CD1c-positive myeloid dendritic cell (primary cell): ENCODE measurements at regions not wholly inside any gene's neighbourhood (a gene's known extent, or its start where the extent isn't known, plus 50 kb on each side); places are given as distances from the start of the nearest gene placed in this dataset.

Experiments
- DNase-seq: peaks from one replicate; pipeline ENCODE4 v3.0.0-alpha.2; 2016; ENCODE audit errors: extremely low spot score

GRCh38 chr6:98532004-98532403 is 302.4 kb upstream of the POU3F2 start:
- DNase-seq: no peak

- DNase-seq: no peak
Measured at GRCh38 chr6:98539741-98540140, 294.6 kb upstream of the POU3F2 start.

GRCh38 chr6:98546376-98546775 is 288.0 kb upstream of the POU3F2 start:
- DNase-seq: no peak

- DNase-seq: no peak
Measured at GRCh38 chr6:98547151-98547550, 287.2 kb upstream of the POU3F2 start.

GRCh38 chr6:98547634-98548033 is 286.7 kb upstream of the POU3F2 start:
- DNase-seq: no peak

GRCh38 chr6:98548301-98548700 is 286.1 kb upstream of the POU3F2 start:
- no peak for DNase-seq

- DNase-seq: no peak
Measured at GRCh38 chr6:98560418-98560817, 274.0 kb upstream of the POU3F2 start.

- no peak for DNase-seq
Measured at GRCh38 chr6:98560841-98561240, 273.5 kb upstream of the POU3F2 start.

- no peak for DNase-seq
Measured at GRCh38 chr6:98566126-98566525, 268.2 kb upstream of the POU3F2 start.

- no peak for DNase-seq
Measured at GRCh38 chr6:98572579-98572978, 261.8 kb upstream of the POU3F2 start.

GRCh38 chr6:98574984-98575383 is 259.4 kb upstream of the POU3F2 start:
- DNase-seq: no peak

- DNase-seq: no peak
Measured at GRCh38 chr6:98576791-98577190, 257.6 kb upstream of the POU3F2 start.

GRCh38 chr6:98578016-98578415 is 256.4 kb upstream of the POU3F2 start:
- DNase-seq: no peak

GRCh38 chr6:98579079-98579478 is 255.3 kb upstream of the POU3F2 start:
- DNase-seq: no peak

- DNase-seq: no peak
Measured at GRCh38 chr6:98579941-98580340, 254.4 kb upstream of the POU3F2 start.

- DNase-seq: no peak
Measured at GRCh38 chr6:98581705-98582104, 252.7 kb upstream of the POU3F2 start.

GRCh38 chr6:98583506-98583905 is 250.9 kb upstream of the POU3F2 start:
- DNase-seq: no peak

- DNase-seq: no peak
Measured at GRCh38 chr6:98586163-98586562, 248.2 kb upstream of the POU3F2 start.

- no peak for DNase-seq
Measured at GRCh38 chr6:98587555-98587954, 246.8 kb upstream of the POU3F2 start.

GRCh38 chr6:98589536-98589935 is 244.8 kb upstream of the POU3F2 start:
- no peak for DNase-seq

- no peak for DNase-seq
Measured at GRCh38 chr6:98590136-98590681, 244.2 kb upstream of the POU3F2 start.

- DNase-seq: no peak
Measured at GRCh38 chr6:98590997-98591396, 243.4 kb upstream of the POU3F2 start.

- DNase-seq: no peak
Measured at GRCh38 chr6:98593676-98594075, 240.7 kb upstream of the POU3F2 start.

GRCh38 chr6:98601716-98602115 is 232.7 kb upstream of the POU3F2 start:
- DNase-seq: no peak

- DNase-seq: no peak
Measured at GRCh38 chr6:98605705-98606104, 228.7 kb upstream of the POU3F2 start.
